ENCODE measurements at regions not wholly inside any gene's neighbourhood (a gene's known extent, or its start where the extent isn't known, plus 50 kb on each side); places are given as distances from the start of the nearest gene placed in this dataset.

DNA sequence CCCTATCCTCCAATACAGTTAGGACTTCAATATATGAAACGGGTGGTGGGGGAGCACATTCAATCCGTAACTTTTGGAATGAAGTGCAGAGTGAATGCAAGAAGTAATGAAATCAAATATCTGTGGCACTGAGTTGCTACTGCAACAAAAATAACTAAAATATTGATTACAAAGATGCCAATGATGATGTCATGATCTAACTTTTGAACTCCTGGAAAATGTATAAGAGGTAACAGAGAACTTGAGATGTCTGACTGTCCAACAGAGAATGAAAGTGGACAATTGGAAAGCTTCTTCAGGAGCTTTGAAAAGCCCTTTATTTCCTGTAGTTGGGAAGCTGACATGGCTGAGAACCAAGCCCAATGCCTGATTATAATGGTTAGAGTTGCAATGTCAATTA lies 279.9 kb downstream of the ZBBX start:
- TF ChIP-seq SMAD3 (CRISPR knock-in tag; conservative IDR thresholded peaks at IDR 0.05) (no peak), MYNN (IDR thresholded peaks at IDR 0.05) (no peak), MYNN (CRISPR knock-in tag; IDR thresholded peaks at IDR 0.05) (no peak)
- TF ChIP-seq, protein P1, sequence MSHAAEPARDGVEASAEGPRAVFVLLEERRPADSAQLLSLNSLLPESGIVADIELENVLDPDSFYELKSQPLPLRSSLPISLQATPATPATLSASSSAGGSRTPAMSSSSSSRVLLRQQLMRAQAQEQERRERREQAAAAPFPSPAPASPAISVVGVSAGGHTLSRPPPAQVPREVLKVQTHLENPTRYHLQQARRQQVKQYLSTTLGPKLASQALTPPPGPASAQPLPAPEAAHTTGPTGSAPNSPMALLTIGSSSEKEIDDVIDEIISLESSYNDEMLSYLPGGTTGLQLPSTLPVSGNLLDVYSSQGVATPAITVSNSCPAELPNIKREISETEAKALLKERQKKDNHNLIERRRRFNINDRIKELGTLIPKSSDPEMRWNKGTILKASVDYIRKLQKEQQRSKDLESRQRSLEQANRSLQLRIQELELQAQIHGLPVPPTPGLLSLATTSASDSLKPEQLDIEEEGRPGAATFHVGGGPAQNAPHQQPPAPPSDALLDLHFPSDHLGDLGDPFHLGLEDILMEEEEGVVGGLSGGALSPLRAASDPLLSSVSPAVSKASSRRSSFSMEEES (CRISPR knock-in tag; IDR thresholded peaks at IDR 0.05) = no peak

Data from K562 (cell line).